H1 (cell line): ENCODE measurements at regions not wholly inside any gene's neighbourhood (a gene's known extent, or its start where the extent isn't known, plus 50 kb on each side); places are given as distances from the start of the nearest gene placed in this dataset.

Source experiments
- EZH2 ChIP-seq: fragments of 200-600 bp; sonication (generic); IDR thresholded peaks from 2 replicates; pipeline ENCODE4 v1.7.1; 2012; ENCODE audit warnings: low read depth, mild to moderate bottlenecking, moderate library complexity, low read length, inconsistent platforms; ENCODE audit not compliant: severe bottlenecking
- HDAC2 ChIP-seq, 2 experiments: fragments of 300-600 bp in 1 of 2; sonication (generic) in 1 of 2; IDR thresholded peaks; 2 replicates each; pipeline ENCODE4 v1.6.1; 2011 to 2012; ENCODE audit warnings: low read depth in 2 of 2, low read length in 2 of 2, mild to moderate bottlenecking in 2 of 2, moderate library complexity in 2 of 2, borderline replicate concordance in 1 of 2, inconsistent platforms in 1 of 2
- JUND ChIP-seq: IDR thresholded peaks from 2 replicates; pipeline ENCODE4 v1.6.1; 2011; ENCODE audit warnings: mild to moderate bottlenecking, improper control_type of control experiment, low read length
- RBBP5 ChIP-seq: IDR thresholded peaks from 2 replicates; pipeline ENCODE4 v1.7.1; 2012; ENCODE audit warnings: low read depth, mild to moderate bottlenecking, inconsistent platforms, low read length, moderate library complexity, borderline replicate concordance
- SRF ChIP-seq: IDR thresholded peaks from 2 replicates; pipeline ENCODE4 v1.6.1; 2011; ENCODE audit warnings: mild to moderate bottlenecking, low read depth, low read length, moderate library complexity
- ZNF274 ChIP-seq: IDR thresholded peaks from 2 replicates; pipeline ENCODE4 v1.7.0; 2012; ENCODE audit warnings: low read length, borderline replicate concordance; ENCODE audit errors: extremely low read depth
- TF ChIP-seq, protein P1 (sequence below): fragments of 300-600 bp; sonication (generic); IDR thresholded peaks from 2 replicates; pipeline ENCODE4 v1.7.1; 2012; ENCODE audit warnings: low read length, moderate library complexity, mild to moderate bottlenecking, inconsistent platforms; ENCODE audit not compliant: insufficient replicate concordance

DNA sequence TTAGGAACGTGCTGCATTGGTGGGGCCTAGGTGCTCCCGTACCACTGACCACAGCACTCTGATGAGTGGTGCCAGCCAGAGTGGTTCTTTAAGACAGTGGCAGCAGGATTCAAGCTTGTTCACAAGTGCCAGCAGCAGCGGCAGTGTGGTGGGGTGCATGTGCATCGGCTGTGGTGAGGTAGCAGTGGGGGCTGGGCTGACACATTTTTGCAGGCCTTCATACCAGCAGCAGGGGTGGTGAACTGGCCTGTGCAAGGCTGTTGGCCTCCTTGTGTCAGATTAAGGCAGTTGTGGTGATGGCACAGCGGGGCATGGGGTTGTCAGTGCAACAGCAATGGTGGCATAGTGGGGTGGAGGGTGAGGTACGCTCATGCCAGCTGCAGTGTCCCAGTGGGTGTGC lies 131.4 kb downstream of the PABPC4L start (continued):
- TF ChIP-seq, protein P1, sequence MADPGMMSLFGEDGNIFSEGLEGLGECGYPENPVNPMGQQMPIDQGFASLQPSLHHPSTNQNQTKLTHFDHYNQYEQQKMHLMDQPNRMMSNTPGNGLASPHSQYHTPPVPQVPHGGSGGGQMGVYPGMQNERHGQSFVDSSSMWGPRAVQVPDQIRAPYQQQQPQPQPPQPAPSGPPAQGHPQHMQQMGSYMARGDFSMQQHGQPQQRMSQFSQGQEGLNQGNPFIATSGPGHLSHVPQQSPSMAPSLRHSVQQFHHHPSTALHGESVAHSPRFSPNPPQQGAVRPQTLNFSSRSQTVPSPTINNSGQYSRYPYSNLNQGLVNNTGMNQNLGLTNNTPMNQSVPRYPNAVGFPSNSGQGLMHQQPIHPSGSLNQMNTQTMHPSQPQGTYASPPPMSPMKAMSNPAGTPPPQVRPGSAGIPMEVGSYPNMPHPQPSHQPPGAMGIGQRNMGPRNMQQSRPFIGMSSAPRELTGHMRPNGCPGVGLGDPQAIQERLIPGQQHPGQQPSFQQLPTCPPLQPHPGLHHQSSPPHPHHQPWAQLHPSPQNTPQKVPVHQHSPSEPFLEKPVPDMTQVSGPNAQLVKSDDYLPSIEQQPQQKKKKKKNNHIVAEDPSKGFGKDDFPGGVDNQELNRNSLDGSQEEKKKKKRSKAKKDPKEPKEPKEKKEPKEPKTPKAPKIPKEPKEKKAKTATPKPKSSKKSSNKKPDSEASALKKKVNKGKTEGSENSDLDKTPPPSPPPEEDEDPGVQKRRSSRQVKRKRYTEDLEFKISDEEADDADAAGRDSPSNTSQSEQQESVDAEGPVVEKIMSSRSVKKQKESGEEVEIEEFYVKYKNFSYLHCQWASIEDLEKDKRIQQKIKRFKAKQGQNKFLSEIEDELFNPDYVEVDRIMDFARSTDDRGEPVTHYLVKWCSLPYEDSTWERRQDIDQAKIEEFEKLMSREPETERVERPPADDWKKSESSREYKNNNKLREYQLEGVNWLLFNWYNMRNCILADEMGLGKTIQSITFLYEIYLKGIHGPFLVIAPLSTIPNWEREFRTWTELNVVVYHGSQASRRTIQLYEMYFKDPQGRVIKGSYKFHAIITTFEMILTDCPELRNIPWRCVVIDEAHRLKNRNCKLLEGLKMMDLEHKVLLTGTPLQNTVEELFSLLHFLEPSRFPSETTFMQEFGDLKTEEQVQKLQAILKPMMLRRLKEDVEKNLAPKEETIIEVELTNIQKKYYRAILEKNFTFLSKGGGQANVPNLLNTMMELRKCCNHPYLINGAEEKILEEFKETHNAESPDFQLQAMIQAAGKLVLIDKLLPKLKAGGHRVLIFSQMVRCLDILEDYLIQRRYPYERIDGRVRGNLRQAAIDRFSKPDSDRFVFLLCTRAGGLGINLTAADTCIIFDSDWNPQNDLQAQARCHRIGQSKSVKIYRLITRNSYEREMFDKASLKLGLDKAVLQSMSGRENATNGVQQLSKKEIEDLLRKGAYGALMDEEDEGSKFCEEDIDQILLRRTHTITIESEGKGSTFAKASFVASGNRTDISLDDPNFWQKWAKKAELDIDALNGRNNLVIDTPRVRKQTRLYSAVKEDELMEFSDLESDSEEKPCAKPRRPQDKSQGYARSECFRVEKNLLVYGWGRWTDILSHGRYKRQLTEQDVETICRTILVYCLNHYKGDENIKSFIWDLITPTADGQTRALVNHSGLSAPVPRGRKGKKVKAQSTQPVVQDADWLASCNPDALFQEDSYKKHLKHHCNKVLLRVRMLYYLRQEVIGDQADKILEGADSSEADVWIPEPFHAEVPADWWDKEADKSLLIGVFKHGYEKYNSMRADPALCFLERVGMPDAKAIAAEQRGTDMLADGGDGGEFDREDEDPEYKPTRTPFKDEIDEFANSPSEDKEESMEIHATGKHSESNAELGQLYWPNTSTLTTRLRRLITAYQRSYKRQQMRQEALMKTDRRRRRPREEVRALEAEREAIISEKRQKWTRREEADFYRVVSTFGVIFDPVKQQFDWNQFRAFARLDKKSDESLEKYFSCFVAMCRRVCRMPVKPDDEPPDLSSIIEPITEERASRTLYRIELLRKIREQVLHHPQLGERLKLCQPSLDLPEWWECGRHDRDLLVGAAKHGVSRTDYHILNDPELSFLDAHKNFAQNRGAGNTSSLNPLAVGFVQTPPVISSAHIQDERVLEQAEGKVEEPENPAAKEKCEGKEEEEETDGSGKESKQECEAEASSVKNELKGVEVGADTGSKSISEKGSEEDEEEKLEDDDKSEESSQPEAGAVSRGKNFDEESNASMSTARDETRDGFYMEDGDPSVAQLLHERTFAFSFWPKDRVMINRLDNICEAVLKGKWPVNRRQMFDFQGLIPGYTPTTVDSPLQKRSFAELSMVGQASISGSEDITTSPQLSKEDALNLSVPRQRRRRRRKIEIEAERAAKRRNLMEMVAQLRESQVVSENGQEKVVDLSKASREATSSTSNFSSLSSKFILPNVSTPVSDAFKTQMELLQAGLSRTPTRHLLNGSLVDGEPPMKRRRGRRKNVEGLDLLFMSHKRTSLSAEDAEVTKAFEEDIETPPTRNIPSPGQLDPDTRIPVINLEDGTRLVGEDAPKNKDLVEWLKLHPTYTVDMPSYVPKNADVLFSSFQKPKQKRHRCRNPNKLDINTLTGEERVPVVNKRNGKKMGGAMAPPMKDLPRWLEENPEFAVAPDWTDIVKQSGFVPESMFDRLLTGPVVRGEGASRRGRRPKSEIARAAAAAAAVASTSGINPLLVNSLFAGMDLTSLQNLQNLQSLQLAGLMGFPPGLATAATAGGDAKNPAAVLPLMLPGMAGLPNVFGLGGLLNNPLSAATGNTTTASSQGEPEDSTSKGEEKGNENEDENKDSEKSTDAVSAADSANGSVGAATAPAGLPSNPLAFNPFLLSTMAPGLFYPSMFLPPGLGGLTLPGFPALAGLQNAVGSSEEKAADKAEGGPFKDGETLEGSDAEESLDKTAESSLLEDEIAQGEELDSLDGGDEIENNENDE: no peak
- no peak for TF ChIP-seq ZNF274
- TF ChIP-seq JUND: no peak
- no peak for TF ChIP-seq EZH2
- TF ChIP-seq HDAC2 (IDR thresholded peaks at IDR 0.05; ENCODE audit: borderline replicate concordance in 1 of 2, low read depth in 2 of 2, low read length in 2 of 2): no peak
- TF ChIP-seq RBBP5: no peak
- TF ChIP-seq SRF: no peak
